Glutamatergic neuron (in vitro differentiated cells): ENCODE measurements at regions not wholly inside any gene's neighbourhood (a gene's known extent, or its start where the extent isn't known, plus 50 kb on each side); places are given as distances from the start of the nearest gene placed in this dataset.

Experiments
- DNase-seq: peaks from one replicate; pipeline ENCODE4 v3.0.0; 2022
- H3K27ac Mint-ChIP-seq: one replicate; pipeline ENCODE4 v1.8.0; 2020; ENCODE audit warnings: mild to moderate bottlenecking, mixed read lengths, inconsistent platforms; ENCODE audit not compliant: unreplicated experiment
- H3K27me3 Mint-ChIP-seq: one replicate; pipeline ENCODE4 v1.8.0; 2020; ENCODE audit warnings: mild to moderate bottlenecking, moderate library complexity, mixed read lengths, inconsistent platforms; ENCODE audit not compliant: unreplicated experiment
- H3K36me3 Mint-ChIP-seq: one replicate; pipeline ENCODE4 v1.8.0; 2020; ENCODE audit warnings: mild to moderate bottlenecking, mixed read lengths, inconsistent platforms; ENCODE audit not compliant: unreplicated experiment
- H3K4me1 Mint-ChIP-seq: one replicate; pipeline ENCODE4 v1.8.0; 2020; ENCODE audit warnings: mild to moderate bottlenecking, low read depth, mixed read lengths, inconsistent platforms; ENCODE audit not compliant: unreplicated experiment
- H3K4me3 Mint-ChIP-seq: one replicate; pipeline ENCODE4 v1.8.0; 2020; ENCODE audit warnings: mild to moderate bottlenecking, mixed read lengths, inconsistent platforms; ENCODE audit not compliant: unreplicated experiment
- H3K9me3 Mint-ChIP-seq: one replicate; pipeline ENCODE4 v1.8.0; 2020; ENCODE audit warnings: mild to moderate bottlenecking, moderate library complexity, mixed read lengths, inconsistent platforms; ENCODE audit not compliant: unreplicated experiment
- CTCF ChIP-seq: fragments of 200-600 bp; sonication (generic); IDR thresholded peaks from one replicate; pipeline ENCODE4 v1.5.0; 2021; ENCODE audit not compliant: partially characterized antibody, unreplicated experiment

DNA sequence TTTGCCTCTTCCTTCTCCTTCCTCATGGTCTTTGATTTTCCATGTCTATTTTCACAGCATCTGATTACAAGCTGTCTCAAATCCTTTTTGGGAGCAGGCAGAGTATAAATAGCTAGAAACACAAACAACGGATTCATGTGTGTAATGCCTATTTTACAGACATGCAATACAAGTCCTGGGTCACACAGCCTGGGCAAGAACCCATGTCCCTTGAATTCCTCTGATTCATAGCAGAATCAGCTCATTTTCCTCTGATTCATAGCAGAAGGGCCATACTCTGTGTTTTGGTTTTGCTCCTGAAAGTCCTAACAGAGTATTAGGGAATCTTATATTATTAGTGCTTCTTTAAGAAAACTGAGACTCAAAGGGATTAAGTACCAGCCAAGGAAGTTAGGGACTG is 71.3 kb downstream of the IRX5 start:
- Mint-ChIP-seq H3K4me3 (no peak overlapping the region), H3K27me3 (peaks cover 4% of the 10 kb centered on the region), H3K4me1 (no peaks in the 10 kb centered on the region), H3K36me3 (no peaks in the 10 kb centered on the region), H3K27ac (no peak overlapping the region), H3K9me3 (peaks cover 5% of the 10 kb centered on the region)
- no peak for TF ChIP-seq CTCF
- DNase-seq = no peak

GRCh38 chr16:55002419-55002818 is 71.8 kb downstream of the IRX5 start:
- Mint-ChIP-seq H3K4me3 (no peak overlapping the region), H3K4me1 (no peaks in the 10 kb centered on the region), H3K27ac (no peak overlapping the region), H3K27me3 (peaks cover 4% of the 10 kb centered on the region), H3K9me3 (peaks cover 5% of the 10 kb centered on the region), H3K36me3 (no peaks in the 10 kb centered on the region)
- no peak for DNase-seq
- no peak for TF ChIP-seq CTCF

- DNase-seq = no peak
- no peaks in the 10 kb centered on the region for H3K4me1 Mint-ChIP-seq
- H3K27me3 Mint-ChIP-seq = peaks cover 4% of the 10 kb centered on the region
- no peaks in the 10 kb centered on the region for H3K36me3 Mint-ChIP-seq
- no peak overlapping the region for H3K27ac Mint-ChIP-seq
- TF ChIP-seq CTCF = no peak
- H3K4me3 Mint-ChIP-seq = no peak overlapping the region
- H3K9me3 Mint-ChIP-seq = peaks cover 5% of the 10 kb centered on the region
Measured at GRCh38 chr16:55003306-55003705, 72.6 kb downstream of the IRX5 start.

GRCh38 chr16:55003916-55004315 is 73.3 kb downstream of the IRX5 start:
- Mint-ChIP-seq H3K36me3 (no peaks in the 10 kb centered on the region), H3K27me3 (peaks cover 2% of the 10 kb centered on the region), H3K4me3 (no peak overlapping the region), H3K4me1 (no peaks in the 10 kb centered on the region), H3K27ac (no peak overlapping the region), H3K9me3 (peaks cover 4% of the 10 kb centered on the region)
- DNase-seq = no peak
- TF ChIP-seq CTCF = no peak

- Mint-ChIP-seq H3K4me3 (no peak overlapping the region), H3K27me3 (peaks cover under 1% of the 10 kb centered on the region), H3K36me3 (no peaks in the 10 kb centered on the region), H3K27ac (no peak overlapping the region), H3K4me1 (no peaks in the 10 kb centered on the region), H3K9me3 (peaks cover 2% of the 10 kb centered on the region)
- no peak for DNase-seq
- TF ChIP-seq CTCF = no peak
Measured at GRCh38 chr16:55007504-55007903, 76.8 kb downstream of the IRX5 start.
